ENCODE measurements at regions not wholly inside any gene's neighbourhood (a gene's known extent, or its start where the extent isn't known, plus 50 kb on each side); places are given as distances from the start of the nearest gene placed in this dataset.

- Histone ChIP-seq H3K18ac (ENCODE audit: extremely low read depth, low read length) (no peak overlapping the region), H3K79me2 (ENCODE audit: control insufficient read depth in 1 of 2, insufficient read depth in 2 of 2, low read length in 2 of 2) (no peaks in the 10 kb centered on the region), H3K36me3 (ENCODE audit: control insufficient read depth in 2 of 4, insufficient read depth in 4 of 4, low read length in 3 of 4) (no peaks in the 10 kb centered on the region), H3K27ac (ENCODE audit: low read depth, low read length) (no peak overlapping the region), H2BK120ac (replicated peaks; ENCODE audit: low read depth, low read length) (no peak overlapping the region), H3K23me2 (ENCODE audit: low read depth, low read length) (peaks cover 8% of the 10 kb centered on the region; the same call in 1 of the 2 replicates), H3K23ac (ENCODE audit: insufficient read length) (no peak overlapping the region), H3K4ac (replicated peaks; ENCODE audit: insufficient read length, low read depth, low read length) (no peak overlapping the region), H4K91ac (replicated peaks; ENCODE audit: insufficient read length, low read length) (no peak overlapping the region), H3K79me1 (ENCODE audit: low read depth, low read length) (no peaks in the 10 kb centered on the region), H2BK12ac (ENCODE audit: low read depth, low read length) (peak overlapping the region; percentile 65; the same call in 1 of the 2 replicates), H4K8ac (ENCODE audit: extremely low read depth, insufficient read depth, low read length) (no peak overlapping the region), H4K20me1 (replicated peaks in 1 of 2; ENCODE audit: control insufficient read depth in 1 of 2, insufficient read depth in 2 of 2, low read length in 2 of 2) (no peaks in the 10 kb centered on the region), H4K5ac (ENCODE audit: insufficient read length, low read depth, low read length) (no peak overlapping the region), H2BK20ac (ENCODE audit: low read length) (no peak overlapping the region), H3K56ac (replicated peaks; ENCODE audit: insufficient read length, low read depth, low read length) (no peak overlapping the region), H3K27me3 (replicated peaks in 1 of 4; ENCODE audit: control insufficient read depth in 3 of 4, extremely low read depth in 1 of 4, insufficient read depth in 3 of 4, low read length in 3 of 4) (no peaks in the 10 kb centered on the region), H2AK5ac (ENCODE audit: low read depth, low read length) (no peak overlapping the region), H2AFZ (ENCODE audit: low read length) (peak overlapping the region; percentile 92; the same call in 1 of the 2 replicates), H3K4me3 (ENCODE audit: extremely low read depth in 1 of 4, insufficient read depth in 2 of 4, low read depth in 3 of 4, low read length in 4 of 4) (peak overlapping the region; percentile 16 to 50 (median 30); a peak in 3 of 8 replicates), H3K9me3 (ENCODE audit: insufficient read depth in 2 of 2, low read depth in 1 of 2, low read length in 1 of 2) (no peaks in the 10 kb centered on the region), H3K9ac (replicated peaks in 1 of 4; ENCODE audit: extremely low read depth in 1 of 4, low read depth in 3 of 4, low read length in 3 of 4) (no peak overlapping the region), H2BK5ac (ENCODE audit: low read depth, low read length) (no peak overlapping the region), H3K4me1 (replicated peaks in 1 of 4; ENCODE audit: control insufficient read depth in 3 of 4, insufficient read depth in 4 of 4, low read length in 3 of 4) (peaks cover 0 to 13% (median 7%) of the 10 kb centered on the region in 4 experiments; a peak in 6 of 7 replicates), H2BK15ac (ENCODE audit: low read length) (no peak overlapping the region), H3K4me2 (ENCODE audit: insufficient read depth in 1 of 2, low read depth in 2 of 2, low read length in 2 of 2) (peak overlapping the region; percentile 64 to 65), H3K14ac (ENCODE audit: insufficient read length) (no peak overlapping the region)
- TF ChIP-seq EP300 (IDR thresholded peaks at IDR 0.05; ENCODE audit: borderline replicate concordance in 1 of 2, low read depth in 2 of 2, low read length in 2 of 2), result no peak
- TF ChIP-seq TEAD4 (IDR thresholded peaks at IDR 0.05; ENCODE audit: low read depth, low read length), result no peak
- CTCF ChIA-PET (ENCODE audit: partially characterized antibody), result interaction anchor here (0.6 kb wide), 1 partner anchor 10 kb away, joined by 3 read pairs; no protein-coding TSS in a partner anchor
- DNase-seq (ENCODE audit: low read depth in 1 of 2, low spot score in 2 of 2), result no peak
- 41 to 100% methylated on average over 1 to 4 of the region's 4 CpGs for WGBS, 2 experiments (ENCODE audit: extremely low coverage in 1 of 2, insufficient coverage in 1 of 2, insufficient read length in 1 of 2, insufficient replicate concordance in 2 of 2, low coverage in 1 of 2, low lambda C conversion rate in 2 of 2, missing lambda C conversion rate in 1 of 2)
- POLR2A ChIA-PET (ENCODE audit: partially characterized antibody), result no interaction called here
- FAIRE-seq, result no peak
These were observed 502.8 kb downstream of the MN1 start for GRCh38 chr22:27298742-27299141.

All from H1 (cell line).